OCI-LY1 (cell line): ENCODE measurements at regions not wholly inside any gene's neighbourhood (a gene's known extent, or its start where the extent isn't known, plus 50 kb on each side); places are given as distances from the start of the nearest gene placed in this dataset.

Experiments used
- H2AFZ ChIP-seq: fragments of 200-600 bp; sonication (generic), shearing (Covaris generic); 2 replicates; pipeline ENCODE4 v1.6.0; 2014; ENCODE audit warnings: antibody characterized with exemption, mild to moderate bottlenecking, low read length
- H3F3A ChIP-seq: fragments of 200-600 bp; sonication (generic), shearing (Covaris generic); 2 replicates; pipeline ENCODE4 v1.6.0; 2014; ENCODE audit warnings: mild to moderate bottlenecking, antibody characterized with exemption, low read length, moderate library complexity; ENCODE audit not compliant: insufficient read depth
- H3K27ac ChIP-seq: fragments of 200-600 bp; sonication (generic); 2 replicates; pipeline ENCODE4 v1.5.1; 2014; ENCODE audit warnings: low read length, mixed run types, mild to moderate bottlenecking, low read depth; ENCODE audit not compliant: poor library complexity, severe bottlenecking
- H3K27me3 ChIP-seq: fragments of 200-600 bp; sonication (generic); 2 replicates; pipeline ENCODE4 v1.6.0; 2014; ENCODE audit warnings: antibody characterized with exemption, mild to moderate bottlenecking, low read length, moderate library complexity; ENCODE audit not compliant: insufficient read depth
- H3K36me3 ChIP-seq: fragments of 200-600 bp; sonication (generic); 2 replicates; pipeline ENCODE4 v1.6.1; 2014; ENCODE audit warnings: mild to moderate bottlenecking, antibody characterized with exemption, low read length, moderate library complexity, mixed read lengths; ENCODE audit not compliant: insufficient read depth
- H3K4me1 ChIP-seq: fragments of 200-600 bp; sonication (generic); 2 replicates; pipeline ENCODE4 v1.5.1; 2014; ENCODE audit warnings: mild to moderate bottlenecking, low read length, moderate library complexity; ENCODE audit not compliant: insufficient read depth, severe bottlenecking
- H3K4me2 ChIP-seq: fragments of 200-600 bp; sonication (generic), shearing (Covaris generic); 2 replicates; pipeline ENCODE4 v1.6.1; 2014; ENCODE audit warnings: low read length
- H3K4me3 ChIP-seq: fragments of 200-600 bp; sonication (generic); 2 replicates; pipeline ENCODE4 v1.5.1; 2014; ENCODE audit warnings: low read length, low read depth, mild to moderate bottlenecking, mixed read lengths; ENCODE audit not compliant: poor library complexity, severe bottlenecking
- H3K79me2 ChIP-seq: fragments of 200-600 bp; shearing (Covaris generic); 2 replicates; pipeline ENCODE4 v1.6.1; 2016; ENCODE audit warnings: mixed run types, low read length, mixed read lengths; ENCODE audit not compliant: insufficient read depth
- H3K9ac ChIP-seq: fragments of 200-600 bp; sonication (generic), shearing (Covaris generic); 2 replicates; pipeline ENCODE4 v1.6.1; 2014; ENCODE audit warnings: mild to moderate bottlenecking, low read length, mixed read lengths
- H3K9me2 ChIP-seq: fragments of 200-600 bp; sonication (generic), shearing (Covaris generic); 2 replicates; pipeline ENCODE4 v1.6.1; 2014; ENCODE audit warnings: low read depth, mild to moderate bottlenecking, low read length, mixed read lengths
- H3K9me3 ChIP-seq: fragments of 200-600 bp; shearing (Covaris generic); 2 replicates; pipeline ENCODE4 v1.6.1; 2014; ENCODE audit warnings: low read length, mixed read lengths
- H4K20me1 ChIP-seq: fragments of 200-600 bp; sonication (generic), shearing (Covaris generic); 2 replicates; pipeline ENCODE4 v1.6.0; 2016; ENCODE audit warnings: mild to moderate bottlenecking, low read length; ENCODE audit not compliant: insufficient read depth
- CTCF ChIP-seq: fragments of 200-600 bp; sonication (generic), shearing (Covaris generic); IDR thresholded peaks from 2 replicates; pipeline ENCODE4 v1.5.1; 2017; ENCODE audit warnings: mild to moderate bottlenecking, antibody characterized with exemption, low read length, moderate library complexity, mixed read lengths
- EZH2 ChIP-seq: fragments of 200-600 bp; sonication (generic), shearing (Covaris generic); IDR thresholded peaks from 2 replicates; pipeline ENCODE4 v1.8.0; 2017; ENCODE audit warnings: borderline replicate concordance, mixed run types, mild to moderate bottlenecking, antibody characterized with exemption, low read length, moderate library complexity, mixed read lengths

GRCh38 chr12:18926188-18926587 is 188.3 kb downstream of the CAPZA3 start:
- Histone ChIP-seq H3K4me1 (no peaks in the 10 kb centered on the region), H3F3A (no peaks in the 10 kb centered on the region), H4K20me1 (no peaks in the 10 kb centered on the region), H3K9me3 (no peaks in the 10 kb centered on the region; the same call in 1 of the 2 replicates), H3K4me2 (no peak overlapping the region), H2AFZ (no peak overlapping the region), H3K27me3 (no peaks in the 10 kb centered on the region), H3K9ac (no peak overlapping the region), H3K79me2 (no peaks in the 10 kb centered on the region), H3K27ac (no peak overlapping the region), H3K9me2 (no peaks in the 10 kb centered on the region), H3K4me3 (no peak overlapping the region), H3K36me3 (no peaks in the 10 kb centered on the region)
- TF ChIP-seq CTCF (no peak), EZH2 (no peak)

- H3F3A ChIP-seq = no peaks in the 10 kb centered on the region
- no peak overlapping the region for H3K27ac ChIP-seq
- H3K9ac ChIP-seq = no peak overlapping the region
- H3K27me3 ChIP-seq = no peaks in the 10 kb centered on the region
- no peak overlapping the region for H3K4me2 ChIP-seq
- no peaks in the 10 kb centered on the region; the same call in 1 of the 2 replicates for H3K9me3 ChIP-seq
- TF ChIP-seq EZH2 = no peak
- TF ChIP-seq CTCF = no peak
- H3K36me3 ChIP-seq = no peaks in the 10 kb centered on the region
- no peaks in the 10 kb centered on the region for H3K4me1 ChIP-seq
- no peaks in the 10 kb centered on the region for H4K20me1 ChIP-seq
- no peaks in the 10 kb centered on the region for H3K79me2 ChIP-seq
- H3K4me3 ChIP-seq = no peak overlapping the region
- no peaks in the 10 kb centered on the region for H3K9me2 ChIP-seq
- H2AFZ ChIP-seq = no peak overlapping the region
Observed at GRCh38 chr12:18932211-18932610, 194.3 kb downstream of the CAPZA3 start.

DNA sequence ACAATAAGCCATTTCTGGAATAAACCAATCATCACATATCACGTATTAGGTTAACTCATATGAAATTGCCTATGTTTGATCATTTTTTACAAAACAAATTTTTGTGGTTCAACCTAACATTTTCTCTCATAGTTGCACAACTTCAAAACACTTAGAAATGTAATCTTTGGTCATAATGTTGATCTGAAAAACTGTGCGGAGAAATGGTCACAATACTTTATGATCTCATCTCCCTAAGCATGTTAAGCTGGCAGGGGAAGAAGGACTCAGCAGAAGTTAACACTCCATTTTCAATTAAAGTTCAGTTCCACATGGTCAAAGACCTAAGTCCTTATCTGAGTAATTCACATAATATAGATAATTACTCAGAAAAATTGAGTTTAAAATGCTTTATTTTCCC is 194.8 kb downstream of the CAPZA3 start:
- no peak overlapping the region for H3K9ac ChIP-seq
- no peaks in the 10 kb centered on the region for H3K4me1 ChIP-seq
- TF ChIP-seq EZH2 = no peak
- TF ChIP-seq CTCF = no peak
- no peak overlapping the region for H3K4me2 ChIP-seq
- no peaks in the 10 kb centered on the region; the same call in 1 of the 2 replicates for H3K9me3 ChIP-seq
- no peaks in the 10 kb centered on the region for H3K36me3 ChIP-seq
- no peaks in the 10 kb centered on the region for H3K27me3 ChIP-seq
- no peak overlapping the region for H3K27ac ChIP-seq
- H2AFZ ChIP-seq = no peak overlapping the region
- H3K79me2 ChIP-seq = no peaks in the 10 kb centered on the region
- no peaks in the 10 kb centered on the region for H3K9me2 ChIP-seq
- H3K4me3 ChIP-seq = no peak overlapping the region
- no peaks in the 10 kb centered on the region for H3F3A ChIP-seq
- no peaks in the 10 kb centered on the region for H4K20me1 ChIP-seq
